Sigmoid colon (tissue), 6 donors: ENCODE measurements at regions not wholly inside any gene's neighbourhood (a gene's known extent, or its start where the extent isn't known, plus 50 kb on each side); places are given as distances from the start of the nearest gene placed in this dataset.

Experiments
- DNase-seq: peaks from one replicate; pipeline ENCODE4 v3.0.0-alpha.2; 2019
- H3K27ac ChIP-seq, 4 donors: fragments of 200-600 bp; sonication (generic); one replicate each; pipeline ENCODE4 v1.5.1; 2016 to 2019; ENCODE audit warnings: mild to moderate bottlenecking in 1 of 4
- H3K27me3 ChIP-seq, 3 donors: fragments of 200-600 bp; sonication (generic); one replicate each; pipeline ENCODE4 v1.5.1; 2019; ENCODE audit warnings: mild to moderate bottlenecking in 1 of 3
- H3K36me3 ChIP-seq, 4 donors: fragments of 200-600 bp; sonication (generic); one replicate each; pipeline ENCODE4 v1.5.1; 2016 to 2019
- H3K4me1 ChIP-seq, 4 donors: fragments of 200-600 bp; sonication (generic); one replicate each; pipeline ENCODE4 v1.5.1; 2017 to 2019
- H3K4me3 ChIP-seq, 4 donors: fragments of 200-600 bp; sonication (generic); one replicate each; pipeline ENCODE4 v1.5.1; 2017 to 2019; ENCODE audit warnings: mild to moderate bottlenecking in 2 of 4, moderate library complexity in 1 of 4
- H3K9me3 ChIP-seq, 4 donors: fragments of 200-600 bp in 3 of 4; sonication (generic) in 3 of 4; one replicate each; pipeline versions ENCODE4 v1.5.1 to v1.6.1; 2013 to 2019
- EP300 ChIP-seq, 4 donors: sonication (generic); formaldehyde crosslinking; IDR thresholded peaks; one replicate each; pipeline ENCODE4 v1.6.1; 2017; ENCODE audit warnings: antibody characterized with exemption in 4 of 4
- POLR2A ChIP-seq, 2 donors: fragments of 450-650 bp; IDR thresholded peaks; one replicate each; pipeline ENCODE4 v1.6.1; 2016; ENCODE audit warnings: antibody characterized with exemption in 2 of 2, mild to moderate bottlenecking in 2 of 2, moderate library complexity in 2 of 2
- POLR2AphosphoS5 ChIP-seq, 4 donors: sonication (generic); formaldehyde crosslinking; IDR thresholded peaks; one replicate each; pipeline ENCODE4 v1.6.1; 2017; ENCODE audit warnings: antibody characterized with exemption in 4 of 4
- WGBS, 2 donors: extraction: QIAGEN DNeasy Blood & Tissue Kit; methylation state at CpG; one replicate each; pipeline ENCODE4 v1.1.7; 2013; 5-methylcytosine and 5-hydroxymethylcytosine counted together
- intact Hi-C: fragments of 100-400 bp; cut with DNase I; formaldehyde crosslinking; loops from one replicate; pipeline ENCODE4 v1.15.1; 2023
- TF ChIP-seq, protein P1 (sequence below), 4 experiments: fragments of 450-650 bp in 3 of 4; fragments of 200-600 bp in 1 of 4; IDR thresholded peaks; one replicate each; pipeline ENCODE4 v1.5.1; 2016 to 2019; ENCODE audit warnings: antibody characterized with exemption in 4 of 4, mild to moderate bottlenecking in 3 of 4, moderate library complexity in 2 of 4
- donor health status: healthy with polysubstance abuse.
- donor health status: healthy.

DNA sequence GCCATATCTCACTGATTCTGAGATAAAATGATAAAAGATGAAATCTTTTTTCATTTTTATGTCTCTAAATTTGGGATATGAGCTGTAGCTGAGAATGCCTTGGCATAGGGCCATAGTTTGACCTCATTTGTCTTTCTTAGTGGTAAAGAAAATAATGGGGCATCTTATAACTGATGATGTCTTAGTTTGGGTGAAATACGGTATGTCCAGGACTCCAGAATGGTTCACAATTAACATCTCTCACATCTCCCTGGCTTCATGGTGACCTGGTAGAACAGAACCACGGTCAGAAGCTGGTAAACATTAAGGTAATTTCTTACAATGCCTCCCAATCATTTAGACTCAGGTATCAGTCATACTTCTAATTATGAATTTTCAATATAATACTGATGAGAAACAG is 250.8 kb downstream of the MAT2B start:
- no peak for DNase-seq
- 66 to 71% methylated on average over 2 of the region's 2 CpGs for WGBS, 2 donors

DNA sequence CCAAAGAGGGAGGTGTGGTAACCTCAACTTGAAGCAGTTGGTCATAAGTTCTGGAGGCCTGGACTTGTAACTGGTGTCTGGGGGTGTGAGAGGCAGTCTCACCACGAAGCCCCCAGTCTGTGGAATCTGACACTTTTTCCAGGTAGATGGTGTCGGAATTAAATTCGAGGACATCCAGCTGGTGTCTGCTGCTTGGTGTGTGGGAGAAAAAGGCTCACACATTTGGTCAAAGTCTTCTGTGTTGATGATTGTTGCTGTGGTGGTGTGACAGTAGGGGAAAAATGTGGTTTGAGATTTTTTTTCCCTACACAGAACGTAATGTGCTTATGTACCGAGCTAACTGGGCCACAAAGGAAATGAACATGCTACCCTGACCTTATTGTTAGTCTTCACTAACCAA is 251.9 kb downstream of the MAT2B start:
- DNase-seq: no peak
- Histone ChIP-seq H3K9me3 (no peaks in the 10 kb centered on the region), H3K27me3 (no peaks in the 10 kb centered on the region), H3K36me3 (no peaks in the 10 kb centered on the region), H3K4me3 (no peak overlapping the region), H3K4me1 (peaks cover 0 to 5% (median 0%) of the 10 kb centered on the region in 4 donors), H3K27ac (no peak overlapping the region)
- TF ChIP-seq POLR2AphosphoS5 (IDR thresholded peaks at IDR 0.05) (no peak), POLR2A (IDR thresholded peaks at IDR 0.05) (no peak), EP300 (IDR thresholded peaks at IDR 0.05) (no peak)
- TF ChIP-seq, protein P1, sequence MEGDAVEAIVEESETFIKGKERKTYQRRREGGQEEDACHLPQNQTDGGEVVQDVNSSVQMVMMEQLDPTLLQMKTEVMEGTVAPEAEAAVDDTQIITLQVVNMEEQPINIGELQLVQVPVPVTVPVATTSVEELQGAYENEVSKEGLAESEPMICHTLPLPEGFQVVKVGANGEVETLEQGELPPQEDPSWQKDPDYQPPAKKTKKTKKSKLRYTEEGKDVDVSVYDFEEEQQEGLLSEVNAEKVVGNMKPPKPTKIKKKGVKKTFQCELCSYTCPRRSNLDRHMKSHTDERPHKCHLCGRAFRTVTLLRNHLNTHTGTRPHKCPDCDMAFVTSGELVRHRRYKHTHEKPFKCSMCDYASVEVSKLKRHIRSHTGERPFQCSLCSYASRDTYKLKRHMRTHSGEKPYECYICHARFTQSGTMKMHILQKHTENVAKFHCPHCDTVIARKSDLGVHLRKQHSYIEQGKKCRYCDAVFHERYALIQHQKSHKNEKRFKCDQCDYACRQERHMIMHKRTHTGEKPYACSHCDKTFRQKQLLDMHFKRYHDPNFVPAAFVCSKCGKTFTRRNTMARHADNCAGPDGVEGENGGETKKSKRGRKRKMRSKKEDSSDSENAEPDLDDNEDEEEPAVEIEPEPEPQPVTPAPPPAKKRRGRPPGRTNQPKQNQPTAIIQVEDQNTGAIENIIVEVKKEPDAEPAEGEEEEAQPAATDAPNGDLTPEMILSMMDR (IDR thresholded peaks at IDR 0.05): no peak
- intact Hi-C loops: no loop called here
- 75 to 81% methylated on average over 5 of the region's 5 CpGs for WGBS, 2 donors

More for the DNA sequence above, 250.8 kb downstream of the MAT2B start:
- Histone ChIP-seq H3K9me3 (no peaks in the 10 kb centered on the region), H3K4me1 (peaks cover 0 to 5% (median 0%) of the 10 kb centered on the region in 4 donors), H3K4me3 (no peak overlapping the region), H3K36me3 (no peaks in the 10 kb centered on the region), H3K27me3 (no peaks in the 10 kb centered on the region), H3K27ac (no peak overlapping the region)
- TF ChIP-seq POLR2A (IDR thresholded peaks at IDR 0.05) (no peak), EP300 (IDR thresholded peaks at IDR 0.05) (no peak), POLR2AphosphoS5 (IDR thresholded peaks at IDR 0.05) (no peak)
- TF ChIP-seq, protein P1 (IDR thresholded peaks at IDR 0.05): no peak
- intact Hi-C loops: no loop called here

DNA sequence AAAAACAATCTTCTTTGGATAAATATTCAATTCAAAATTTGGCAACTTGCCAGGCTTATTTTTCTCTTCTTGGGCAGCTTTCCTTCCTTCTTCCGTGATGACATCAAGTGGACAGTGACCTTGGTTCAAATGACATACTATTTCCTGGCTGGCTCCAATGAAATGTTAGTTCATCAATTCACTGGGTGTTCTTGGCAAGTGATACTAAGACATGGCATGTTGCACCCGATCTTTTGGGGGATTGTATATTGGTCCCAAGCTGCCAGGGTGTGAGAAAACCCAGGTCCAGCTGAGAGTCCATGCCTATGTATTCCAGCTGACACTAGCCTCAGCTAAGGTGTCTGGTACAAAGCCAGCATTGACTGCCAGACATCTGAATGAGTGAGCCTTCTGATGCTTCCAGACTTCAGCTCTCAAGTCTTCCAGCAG is 252.9 kb downstream of the MAT2B start:
- Histone ChIP-seq H3K36me3 (no peaks in the 10 kb centered on the region), H3K4me1 (peaks cover 0 to 5% (median 0%) of the 10 kb centered on the region in 4 donors), H3K4me3 (no peak overlapping the region), H3K27ac (no peak overlapping the region), H3K27me3 (no peaks in the 10 kb centered on the region), H3K9me3 (no peaks in the 10 kb centered on the region)
- DNase-seq: no peak
- WGBS, 2 donors: 63 to 74% methylated on average over 2 of the region's 2 CpGs
- no peak for TF ChIP-seq EP300 (IDR thresholded peaks at IDR 0.05)
- TF ChIP-seq, protein P1 (IDR thresholded peaks at IDR 0.05): no peak
- no peak for TF ChIP-seq POLR2AphosphoS5 (IDR thresholded peaks at IDR 0.05)
- TF ChIP-seq POLR2A (IDR thresholded peaks at IDR 0.05): no peak
- intact Hi-C loops: no loop called here

DNA sequence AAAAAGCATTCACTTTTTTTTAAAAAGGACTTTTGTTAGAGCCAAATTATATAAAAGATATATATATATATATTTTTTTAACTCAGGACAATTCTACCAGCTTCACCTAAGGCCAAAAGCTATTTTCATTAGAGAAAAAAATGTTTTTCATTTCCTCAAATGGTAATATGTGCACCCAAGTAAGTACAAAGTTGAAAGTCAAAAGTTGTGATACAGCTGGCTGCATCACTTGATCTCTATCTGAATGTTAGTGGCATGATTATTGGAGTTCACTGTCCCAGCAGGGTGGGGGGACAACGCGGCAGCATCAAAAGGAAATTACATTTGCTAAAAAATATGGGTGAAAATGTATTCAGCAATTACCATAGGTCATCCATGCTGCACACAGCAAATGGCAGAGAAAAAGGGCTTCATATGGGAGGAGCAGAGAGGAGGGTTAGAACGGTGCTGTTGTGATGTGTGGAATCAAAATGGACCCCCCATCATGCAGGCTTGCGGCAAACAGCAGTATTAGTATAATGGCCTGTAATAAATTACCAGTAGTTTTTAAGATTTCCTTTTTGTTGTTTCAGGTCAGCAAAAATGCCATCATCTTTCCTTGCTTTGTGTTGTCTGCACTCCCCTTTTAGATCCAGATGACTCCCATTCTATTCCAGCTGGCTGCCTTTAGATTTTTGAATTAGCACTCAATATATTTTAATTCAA is 253.7 kb downstream of the MAT2B start:
- Histone ChIP-seq H3K9me3 (no peaks in the 10 kb centered on the region), H3K36me3 (no peaks in the 10 kb centered on the region), H3K27ac (no peak overlapping the region), H3K4me1 (peaks cover 0 to 5% (median 0%) of the 10 kb centered on the region in 4 donors), H3K27me3 (no peaks in the 10 kb centered on the region), H3K4me3 (no peak overlapping the region)
- DNase-seq: no peak
- WGBS, 2 donors: 80 to 83% methylated on average over 4 of the region's 4 CpGs
- no peak for TF ChIP-seq EP300 (IDR thresholded peaks at IDR 0.05)
- TF ChIP-seq, protein P1 (IDR thresholded peaks at IDR 0.05): no peak
- no peak for TF ChIP-seq POLR2AphosphoS5 (IDR thresholded peaks at IDR 0.05)
- no peak for TF ChIP-seq POLR2A (IDR thresholded peaks at IDR 0.05)
- intact Hi-C loops: no loop called here
